Astrocyte (in vitro differentiated cells and primary cell): ENCODE measurements at regions not wholly inside any gene's neighbourhood (a gene's known extent, or its start where the extent isn't known, plus 50 kb on each side); places are given as distances from the start of the nearest gene placed in this dataset.

ENCODE experiments used
- DNase-seq: peaks from one replicate; pipeline ENCODE4 v3.0.0-alpha.2; 2010; ENCODE audit warnings: low read depth
- FAIRE-seq: peaks from 2 replicates; lab custom pipeline; 2011; peaks lifted over from hg19 to GRCh38; lab: Jason Lieb, UNC
- H2AFZ ChIP-seq: 2 replicates; pipeline ENCODE4 v1.6.0; 2012; ENCODE audit warnings: low read depth, low read length, inconsistent platforms
- H3K27ac ChIP-seq: 2 replicates; pipeline ENCODE4 v1.5.1; 2011; ENCODE audit warnings: low read depth, low read length, inconsistent platforms
- H3K27me3 ChIP-seq: 2 replicates; pipeline ENCODE4 v1.6.0; 2011; ENCODE audit warnings: low read length, inconsistent platforms; ENCODE audit not compliant: insufficient read depth
- H3K36me3 ChIP-seq: 2 replicates; pipeline ENCODE4 v1.5.1; 2011; ENCODE audit warnings: low read length, inconsistent platforms; ENCODE audit not compliant: insufficient read depth
- H3K4me1 ChIP-seq: 2 replicates; pipeline ENCODE4 v1.5.1; 2011; ENCODE audit warnings: low read length, inconsistent platforms; ENCODE audit not compliant: insufficient read depth
- H3K4me2 ChIP-seq: 2 replicates; pipeline ENCODE4 v1.6.0; 2012; ENCODE audit warnings: low read length, inconsistent platforms
- H3K4me3 ChIP-seq: 2 replicates; pipeline ENCODE4 v1.5.1; 2011; ENCODE audit warnings: low read depth, mild to moderate bottlenecking, low read length, inconsistent platforms; ENCODE audit not compliant: insufficient read depth
- H3K79me2 ChIP-seq: 2 replicates; pipeline ENCODE4 v1.6.0; 2012; ENCODE audit warnings: mild to moderate bottlenecking, low read length, inconsistent platforms; ENCODE audit not compliant: insufficient read depth
- H3K9ac ChIP-seq: 2 replicates; pipeline ENCODE4 v1.6.0; 2012; ENCODE audit warnings: mild to moderate bottlenecking, low read length, inconsistent platforms
- H3K9me3 ChIP-seq: 2 replicates; pipeline ENCODE4 v1.5.1; 2012; ENCODE audit warnings: low read depth, mild to moderate bottlenecking, low read length, inconsistent platforms; ENCODE audit not compliant: insufficient read depth
- H4K20me1 ChIP-seq: 2 replicates; pipeline ENCODE4 v1.6.0; 2012; ENCODE audit warnings: low read length, inconsistent platforms; ENCODE audit not compliant: insufficient read depth
- H3K27ac Mint-ChIP-seq: one replicate; pipeline ENCODE4 v1.8.0; 2021; ENCODE audit warnings: mild to moderate bottlenecking, mixed read lengths; ENCODE audit not compliant: unreplicated experiment
- H3K27me3 Mint-ChIP-seq: one replicate; pipeline ENCODE4 v1.8.0; 2021; ENCODE audit warnings: low read depth, mixed read lengths; ENCODE audit not compliant: unreplicated experiment
- H3K36me3 Mint-ChIP-seq: one replicate; pipeline ENCODE4 v1.8.0; 2021; ENCODE audit warnings: low read depth, mixed read lengths; ENCODE audit not compliant: unreplicated experiment
- H3K4me1 Mint-ChIP-seq: one replicate; pipeline ENCODE4 v1.8.0; 2021; ENCODE audit warnings: low read depth, mixed read lengths; ENCODE audit not compliant: unreplicated experiment
- H3K4me3 Mint-ChIP-seq: one replicate; pipeline ENCODE4 v1.8.0; 2021; ENCODE audit warnings: mild to moderate bottlenecking, moderate library complexity, mixed read lengths; ENCODE audit not compliant: unreplicated experiment
- H3K9me3 Mint-ChIP-seq: one replicate; pipeline ENCODE4 v1.8.0; 2021; ENCODE audit warnings: mild to moderate bottlenecking, mixed read lengths; ENCODE audit not compliant: unreplicated experiment
- EZH2 ChIP-seq: IDR thresholded peaks from 2 replicates; pipeline ENCODE4 v1.6.1; 2012; ENCODE audit warnings: mild to moderate bottlenecking, low read length, inconsistent platforms; ENCODE audit not compliant: insufficient read depth
- TF ChIP-seq, protein P1 (sequence below): IDR thresholded peaks from 2 replicates; pipeline ENCODE4 v1.5.1; 2011; ENCODE audit warnings: low read depth, mild to moderate bottlenecking, inconsistent platforms, low read length, moderate library complexity; ENCODE audit not compliant: insufficient read depth

DNA sequence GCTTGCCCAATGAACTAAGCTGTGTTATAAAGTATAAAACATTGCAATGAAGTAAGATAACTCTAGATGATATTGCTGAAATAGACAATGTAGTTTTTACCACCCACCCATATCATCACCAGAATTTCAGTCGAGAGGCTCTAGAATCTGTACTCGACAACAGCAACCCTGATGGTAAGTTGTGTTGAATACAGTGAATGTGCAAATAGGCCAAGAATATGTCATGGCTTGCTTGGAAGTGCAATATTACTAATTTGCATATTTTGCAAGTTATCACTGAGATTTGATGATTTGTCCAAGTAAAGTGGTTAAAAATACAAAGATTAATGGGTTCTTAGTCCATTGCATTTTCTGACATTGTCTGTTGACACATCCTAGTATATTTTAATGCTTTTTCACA lies 90.6 kb upstream of the TUSC7 start:
- no peak overlapping the region for H3K4me3 ChIP-seq
- no peaks in the 10 kb centered on the region for H3K27me3 Mint-ChIP-seq
- no peaks in the 10 kb centered on the region for H4K20me1 ChIP-seq
- TF ChIP-seq, protein P1, sequence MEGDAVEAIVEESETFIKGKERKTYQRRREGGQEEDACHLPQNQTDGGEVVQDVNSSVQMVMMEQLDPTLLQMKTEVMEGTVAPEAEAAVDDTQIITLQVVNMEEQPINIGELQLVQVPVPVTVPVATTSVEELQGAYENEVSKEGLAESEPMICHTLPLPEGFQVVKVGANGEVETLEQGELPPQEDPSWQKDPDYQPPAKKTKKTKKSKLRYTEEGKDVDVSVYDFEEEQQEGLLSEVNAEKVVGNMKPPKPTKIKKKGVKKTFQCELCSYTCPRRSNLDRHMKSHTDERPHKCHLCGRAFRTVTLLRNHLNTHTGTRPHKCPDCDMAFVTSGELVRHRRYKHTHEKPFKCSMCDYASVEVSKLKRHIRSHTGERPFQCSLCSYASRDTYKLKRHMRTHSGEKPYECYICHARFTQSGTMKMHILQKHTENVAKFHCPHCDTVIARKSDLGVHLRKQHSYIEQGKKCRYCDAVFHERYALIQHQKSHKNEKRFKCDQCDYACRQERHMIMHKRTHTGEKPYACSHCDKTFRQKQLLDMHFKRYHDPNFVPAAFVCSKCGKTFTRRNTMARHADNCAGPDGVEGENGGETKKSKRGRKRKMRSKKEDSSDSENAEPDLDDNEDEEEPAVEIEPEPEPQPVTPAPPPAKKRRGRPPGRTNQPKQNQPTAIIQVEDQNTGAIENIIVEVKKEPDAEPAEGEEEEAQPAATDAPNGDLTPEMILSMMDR: no peak
- no peak for TF ChIP-seq EZH2
- no peaks in the 10 kb centered on the region for H3K27me3 ChIP-seq
- H3K27ac Mint-ChIP-seq: no peak overlapping the region
- H3K9ac ChIP-seq: no peak overlapping the region
- no peak overlapping the region for H3K27ac ChIP-seq
- no peak overlapping the region for H3K4me2 ChIP-seq
- no peak overlapping the region for H2AFZ ChIP-seq
- H3K4me3 Mint-ChIP-seq: no peak overlapping the region
- H3K9me3 Mint-ChIP-seq: peaks cover 4% of the 10 kb centered on the region
- DNase-seq: no peak
- H3K36me3 Mint-ChIP-seq: no peaks in the 10 kb centered on the region
- H3K79me2 ChIP-seq: no peaks in the 10 kb centered on the region
- H3K4me1 Mint-ChIP-seq: no peaks in the 10 kb centered on the region
- no peaks in the 10 kb centered on the region for H3K9me3 ChIP-seq
- no peaks in the 10 kb centered on the region for H3K4me1 ChIP-seq
- no peaks in the 10 kb centered on the region for H3K36me3 ChIP-seq
- FAIRE-seq: no peak

DNA sequence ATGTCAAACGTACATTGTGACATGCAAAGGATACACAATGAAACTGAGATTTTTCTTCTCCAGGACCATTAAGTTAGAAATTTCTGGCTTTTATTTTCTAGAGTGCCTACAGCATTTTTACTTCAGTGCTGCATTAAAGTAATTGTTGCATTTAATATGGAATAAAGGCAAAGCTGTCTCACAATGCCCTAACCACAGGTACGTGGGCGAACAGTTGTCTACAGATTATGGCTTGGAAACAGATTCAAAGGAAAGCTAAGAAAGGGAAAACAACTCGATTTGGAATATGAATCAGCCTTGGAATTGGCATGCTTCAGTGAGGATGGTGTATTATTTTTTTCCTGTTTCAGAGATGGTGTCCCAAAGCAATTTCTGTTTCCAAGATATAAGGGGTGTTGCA lies 79.1 kb upstream of the TUSC7 start:
- no peak overlapping the region for H3K27ac Mint-ChIP-seq
- H3K4me3 ChIP-seq: no peak overlapping the region
- H3K36me3 Mint-ChIP-seq: no peaks in the 10 kb centered on the region
- H3K9me3 Mint-ChIP-seq: peaks cover 11% of the 10 kb centered on the region
- H3K36me3 ChIP-seq: no peaks in the 10 kb centered on the region
- no peak overlapping the region for H3K9ac ChIP-seq
- no peak overlapping the region for H2AFZ ChIP-seq
- H3K27me3 Mint-ChIP-seq: no peaks in the 10 kb centered on the region
- no peak overlapping the region for H3K27ac ChIP-seq
- no peaks in the 10 kb centered on the region for H3K79me2 ChIP-seq
- peaks cover 5% of the 10 kb centered on the region for H3K9me3 ChIP-seq
- H3K27me3 ChIP-seq: no peaks in the 10 kb centered on the region
- no peak overlapping the region for H3K4me3 Mint-ChIP-seq
- no peak overlapping the region for H3K4me2 ChIP-seq
- DNase-seq (no peak), FAIRE-seq (no peak)
- H4K20me1 ChIP-seq: no peaks in the 10 kb centered on the region
- no peaks in the 10 kb centered on the region for H3K4me1 Mint-ChIP-seq
- no peaks in the 10 kb centered on the region for H3K4me1 ChIP-seq
- no peak for TF ChIP-seq EZH2
- TF ChIP-seq, protein P1: no peak

DNA sequence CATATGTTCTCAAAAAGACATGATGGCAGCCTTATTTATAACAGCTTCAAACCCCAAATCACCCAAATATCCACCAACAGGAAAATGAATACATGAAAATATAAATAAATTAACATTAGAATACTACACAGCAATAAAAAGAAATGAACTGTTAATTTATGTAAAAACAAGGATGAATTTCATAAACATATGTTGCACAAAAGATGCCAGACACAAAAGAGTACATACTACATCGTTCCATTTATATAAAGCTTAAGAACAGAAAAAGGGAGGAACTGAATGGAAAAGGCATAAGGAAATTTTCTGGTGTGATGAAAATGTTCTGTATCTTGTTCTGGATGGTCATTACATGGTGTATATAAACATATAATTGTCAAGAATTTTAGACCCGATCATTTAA lies 69.9 kb upstream of the TUSC7 start:
- no peak for FAIRE-seq
- no peak overlapping the region for H3K27ac ChIP-seq
- H3K4me3 Mint-ChIP-seq: no peak overlapping the region

More for the DNA sequence above, 69.9 kb upstream of the TUSC7 start:
- H3K27me3 ChIP-seq: no peaks in the 10 kb centered on the region
- no peaks in the 10 kb centered on the region for H3K27me3 Mint-ChIP-seq
- no peaks in the 10 kb centered on the region for H4K20me1 ChIP-seq
- no peak overlapping the region for H3K4me2 ChIP-seq
- no peak for DNase-seq
- H3K27ac Mint-ChIP-seq: no peak overlapping the region
- no peaks in the 10 kb centered on the region for H3K9me3 ChIP-seq
- no peak overlapping the region for H3K9ac ChIP-seq
- no peaks in the 10 kb centered on the region for H3K4me1 ChIP-seq
- H3K36me3 ChIP-seq: no peaks in the 10 kb centered on the region
- no peak overlapping the region for H2AFZ ChIP-seq
- H3K79me2 ChIP-seq: no peaks in the 10 kb centered on the region
- H3K9me3 Mint-ChIP-seq: no peaks in the 10 kb centered on the region
- no peaks in the 10 kb centered on the region for H3K4me1 Mint-ChIP-seq
- TF ChIP-seq, protein P1: no peak
- no peak for TF ChIP-seq EZH2
- H3K4me3 ChIP-seq: no peak overlapping the region
- no peaks in the 10 kb centered on the region for H3K36me3 Mint-ChIP-seq
